Mammary epithelial cell (primary cell): ENCODE measurements at regions not wholly inside any gene's neighbourhood (a gene's known extent, or its start where the extent isn't known, plus 50 kb on each side); places are given as distances from the start of the nearest gene placed in this dataset.
"Not testable (repeated sequence)": the region's sequence is repeated elsewhere in the genome, so short reads cannot be mapped to it uniquely, and the experiment has no call there.

Source experiments
- CTCF ChIP-seq, 2 donors: IDR thresholded peaks in 1 of 2; conservative IDR thresholded peaks in 1 of 2; 2 replicates each; pipeline ENCODE4 v1.5.1; 2011 to 2012; ENCODE audit warnings: inconsistent platforms in 2 of 2, low read length in 2 of 2, mild to moderate bottlenecking in 2 of 2, control low read depth in 1 of 2, low read depth in 1 of 2; ENCODE audit not compliant: insufficient read depth in 1 of 2; ENCODE audit errors: extremely low read depth in 1 of 2
- EZH2 ChIP-seq: IDR thresholded peaks from 2 replicates; pipeline ENCODE4 v1.6.1; 2012; ENCODE audit warnings: low read length, inconsistent platforms, borderline replicate concordance

- not testable (repeated sequence) for TF ChIP-seq CTCF (conservative IDR thresholded peaks at IDR 0.05 in 1 of 2, IDR thresholded peaks at IDR 0.05 in 1 of 2; ENCODE audit: extremely low read depth in 1 of 2, insufficient read depth in 1 of 2, low read depth in 1 of 2, low read length in 2 of 2); EZH2
Measured at GRCh38 chr3:153232050-153232752, 70.2 kb downstream of the RAP2B start.
